Hepatocyte (in vitro differentiated cells): ENCODE measurements at regions not wholly inside any gene's neighbourhood (a gene's known extent, or its start where the extent isn't known, plus 50 kb on each side); places are given as distances from the start of the nearest gene placed in this dataset.
"Not testable (repeated sequence)": the region's sequence is repeated elsewhere in the genome, so short reads cannot be mapped to it uniquely, and the experiment has no call there.

Experiments used
- DNase-seq: peaks from one replicate; pipeline ENCODE4 v3.0.0-alpha.2; 2016; ENCODE audit warnings: low spot score
- H2AFZ ChIP-seq: fragments of 200-600 bp; sonication (generic); 2 replicates; pipeline ENCODE4 v1.6.0; 2016; ENCODE audit warnings: antibody characterized with exemption, mild to moderate bottlenecking
- H3K27ac ChIP-seq: fragments of 200-600 bp; sonication (generic); 2 replicates; pipeline ENCODE4 v1.5.1; 2016; ENCODE audit warnings: mild to moderate bottlenecking
- H3K27me3 ChIP-seq: fragments of 200-600 bp; sonication (generic); 2 replicates; pipeline ENCODE4 v1.6.1; 2016
- H3K36me3 ChIP-seq: fragments of 200-600 bp; sonication (generic); replicated peaks from 2 replicates; pipeline ENCODE4 v1.5.1; 2016; ENCODE audit warnings: low read depth; ENCODE audit not compliant: insufficient read depth
- H3K4me1 ChIP-seq: fragments of 200-600 bp; sonication (generic); 2 replicates; pipeline ENCODE4 v1.5.1; 2016; ENCODE audit warnings: mild to moderate bottlenecking, moderate library complexity; ENCODE audit not compliant: insufficient read depth
- H3K4me2 ChIP-seq: fragments of 200-600 bp; sonication (generic); 2 replicates; pipeline ENCODE4 v1.6.0; 2016
- H3K4me3 ChIP-seq: fragments of 200-600 bp; sonication (generic); 2 replicates; pipeline ENCODE4 v1.5.1; 2016; ENCODE audit warnings: mild to moderate bottlenecking
- H3K79me2 ChIP-seq: fragments of 200-600 bp; sonication (generic); 2 replicates; pipeline ENCODE4 v1.6.0; 2017; ENCODE audit warnings: mild to moderate bottlenecking
- H3K9me2 ChIP-seq: fragments of 200-600 bp; sonication (generic); replicated peaks from 2 replicates; pipeline ENCODE4 v1.6.0; 2017; ENCODE audit warnings: mild to moderate bottlenecking; ENCODE audit not compliant: insufficient read depth
- H3K9me3 ChIP-seq: fragments of 200-600 bp; sonication (generic); 2 replicates; pipeline ENCODE4 v1.5.1; 2016; ENCODE audit warnings: low read depth, mild to moderate bottlenecking
- H4K20me1 ChIP-seq: fragments of 200-600 bp; sonication (generic); 2 replicates; pipeline ENCODE4 v1.6.0; 2016; ENCODE audit warnings: mild to moderate bottlenecking; ENCODE audit not compliant: insufficient read depth, poor library complexity, severe bottlenecking
- EZH2 ChIP-seq: fragments of 200-600 bp; sonication (generic); IDR thresholded peaks from 2 replicates; pipeline ENCODE4 v1.6.1; 2016; ENCODE audit warnings: antibody characterized with exemption, mild to moderate bottlenecking, borderline replicate concordance
- EZH2phosphoT487 ChIP-seq: fragments of 200-600 bp; sonication (generic); IDR thresholded peaks from one replicate; pipeline ENCODE4 v1.6.1; 2018; ENCODE audit warnings: antibody characterized with exemption, mild to moderate bottlenecking, low read depth, moderate library complexity; ENCODE audit not compliant: unreplicated experiment, severe bottlenecking
- WGBS: methylation state at CpG from one replicate; pipeline ENCODE4 v1.1.6; 2016; ENCODE audit warnings: low lambda C conversion rate; ENCODE audit errors: missing lambda C conversion rate; 5-methylcytosine and 5-hydroxymethylcytosine counted together
- TF ChIP-seq, protein P1 (sequence below): fragments of 200-600 bp; sonication (generic); IDR thresholded peaks from 2 replicates; pipeline ENCODE4 v1.5.1; 2016; ENCODE audit warnings: antibody characterized with exemption, mild to moderate bottlenecking; ENCODE audit not compliant: poor library complexity

DNA sequence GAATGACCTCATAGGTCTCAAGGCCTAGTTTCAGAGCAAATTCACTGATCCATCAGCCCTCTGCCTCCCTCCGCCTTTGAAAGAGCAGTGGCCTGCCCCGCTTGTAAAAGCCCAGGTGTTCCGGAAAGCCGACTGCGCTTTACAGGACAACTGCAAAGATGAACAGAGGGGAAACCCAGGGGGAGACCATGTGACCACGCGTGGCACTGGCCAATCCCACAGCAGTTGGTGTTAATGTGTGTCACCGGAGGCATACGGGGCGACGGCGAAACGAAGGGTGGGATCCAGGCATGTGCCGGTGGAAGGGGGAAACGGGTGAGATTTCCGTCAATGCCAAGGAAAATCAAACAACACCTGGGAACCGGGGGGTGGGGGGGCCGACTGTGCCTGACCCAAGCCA is 684.4 kb upstream of the TPTE start:
- H3K79me2 ChIP-seq, H3K9me2 ChIP-seq, H3K4me1 ChIP-seq, H4K20me1 ChIP-seq, H3K4me2 ChIP-seq, H3K27me3 ChIP-seq, H3K27ac ChIP-seq, H3K4me3 ChIP-seq, H3K36me3 ChIP-seq, DNase-seq, H2AFZ ChIP-seq: not testable (repeated sequence)
- H3K9me3 ChIP-seq, result peaks cover 12% of the 10 kb centered on the region
- 87% methylated on average over 17 of the region's 18 CpGs for WGBS

DNA sequence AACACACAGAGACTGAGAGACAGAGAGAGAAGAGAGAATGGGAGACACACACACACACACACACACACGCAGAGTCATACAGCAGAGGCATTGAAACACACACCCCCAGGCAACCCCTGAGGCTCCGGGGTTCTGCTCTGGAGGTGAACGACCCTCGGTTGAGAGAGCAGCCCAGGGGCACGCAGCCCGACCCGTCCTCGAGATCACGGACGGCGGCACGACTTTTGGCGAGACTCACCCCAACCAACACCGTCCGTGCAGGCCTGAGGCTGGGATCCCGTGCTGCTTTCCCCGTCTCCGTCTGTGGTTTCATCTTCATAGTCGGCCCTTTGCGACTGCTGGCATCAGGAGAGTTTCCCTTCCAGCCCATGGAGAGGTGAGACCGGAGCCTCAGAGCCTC is 683.9 kb upstream of the TPTE start:
- H3K9me3 ChIP-seq, result peaks cover 12% of the 10 kb centered on the region
- H3K27me3 ChIP-seq, DNase-seq, H3K27ac ChIP-seq, H3K4me3 ChIP-seq, H4K20me1 ChIP-seq, H3K4me2 ChIP-seq, H3K9me2 ChIP-seq, H3K4me1 ChIP-seq, H2AFZ ChIP-seq, H3K36me3 ChIP-seq, H3K79me2 ChIP-seq: not testable (repeated sequence)
- WGBS, result 85% methylated on average over 21 of the region's 21 CpGs

DNA sequence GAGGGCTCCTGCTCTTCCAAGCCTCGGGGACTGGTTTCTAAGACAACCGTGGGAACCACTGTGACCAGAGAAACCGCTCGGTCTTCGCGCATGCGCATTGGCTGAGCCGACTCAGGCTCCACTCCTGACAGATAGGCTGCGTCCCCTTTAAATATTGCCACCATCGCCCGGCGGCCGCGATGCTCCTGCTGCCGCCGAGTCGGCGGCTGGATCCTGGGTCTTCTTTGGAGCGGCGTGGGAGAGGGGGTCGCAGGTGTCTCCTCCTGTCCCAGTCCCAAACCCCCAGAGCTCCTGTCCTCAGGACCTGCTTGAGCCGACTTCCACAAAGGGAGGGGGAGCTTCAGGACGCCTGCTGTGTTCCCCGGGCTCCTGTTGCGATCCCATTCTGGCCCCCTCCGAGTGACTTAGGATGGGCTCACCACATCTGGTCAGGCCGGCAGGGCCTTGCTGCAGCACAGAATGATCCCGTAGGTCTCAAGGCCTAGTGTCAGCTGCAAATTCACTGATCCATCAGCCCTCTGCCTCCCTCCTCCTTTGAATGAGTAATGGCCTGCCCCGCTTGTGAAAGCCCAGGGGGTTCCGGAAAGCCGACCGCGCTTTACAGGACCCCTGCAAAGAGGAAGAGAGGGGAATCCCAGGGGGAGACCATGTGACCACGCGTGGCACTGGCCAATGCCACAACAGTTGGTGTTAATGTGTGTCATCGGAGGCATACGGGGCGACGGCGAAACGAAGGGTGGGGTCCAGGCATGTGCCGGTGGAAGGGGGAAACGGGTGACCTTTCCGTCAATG is 683.2 kb upstream of the TPTE start:
- TF ChIP-seq EZH2, result no peak
- H4K20me1 ChIP-seq, result no peaks in the 10 kb centered on the region
- H3K4me1 ChIP-seq, result no peaks in the 10 kb centered on the region

DNA sequence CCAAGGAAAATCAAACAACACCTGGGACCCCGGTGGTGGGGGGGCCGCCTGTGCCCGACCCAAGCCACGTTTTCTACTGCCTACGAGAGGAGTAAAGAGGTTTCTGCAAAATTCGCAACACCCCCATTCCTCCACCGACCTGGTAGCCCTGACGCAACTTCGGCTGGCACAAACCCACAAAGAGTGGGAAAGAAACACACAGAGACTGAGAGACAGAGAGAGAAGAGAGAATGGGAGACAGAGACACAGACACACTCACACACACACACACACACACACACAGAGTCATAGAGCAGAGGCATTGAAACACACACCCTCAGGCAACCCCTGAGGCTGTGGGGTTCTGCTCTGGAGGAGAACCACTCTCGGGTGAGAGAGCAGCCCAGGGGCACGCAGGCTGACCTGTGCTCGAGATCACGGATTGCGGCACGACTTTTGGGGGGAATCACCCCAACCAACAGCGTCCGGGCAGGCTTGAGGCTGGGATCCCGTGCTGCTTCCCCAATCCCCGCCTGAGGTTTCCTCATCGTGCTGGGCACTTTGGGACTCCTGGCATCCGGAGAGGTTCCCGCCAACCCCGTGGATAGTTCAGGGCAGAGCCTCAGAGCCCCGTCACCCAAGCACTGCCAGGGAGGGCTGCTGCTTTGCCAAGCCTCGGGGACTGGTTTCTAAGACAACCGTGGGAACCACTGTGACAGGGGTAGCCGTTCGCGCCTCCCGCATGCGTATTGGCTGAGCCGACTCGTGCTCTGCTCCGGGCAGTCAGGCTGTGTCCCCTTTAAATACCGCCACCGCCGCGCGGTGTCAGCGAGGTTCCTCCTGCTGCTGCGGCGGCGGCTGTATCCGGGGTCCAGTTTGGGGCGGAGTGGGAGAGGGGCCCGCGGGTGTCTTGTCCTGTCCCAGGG is 682.4 kb upstream of the TPTE start:
- Histone ChIP-seq H3K27ac (no peak overlapping the region), H3K36me3 (no peaks in the 10 kb centered on the region), H3K4me1 (no peaks in the 10 kb centered on the region), H3K9me2 (no peaks in the 10 kb centered on the region), H3K4me3 (no peak overlapping the region), H3K79me2 (no peaks in the 10 kb centered on the region), H2AFZ (no peak overlapping the region), H3K4me2 (no peak overlapping the region), H4K20me1 (no peaks in the 10 kb centered on the region), H3K27me3 (no peaks in the 10 kb centered on the region), H3K9me3 (peaks cover 8% of the 10 kb centered on the region)
- WGBS, result 84% methylated on average over 47 of the region's 47 CpGs
- TF ChIP-seq EZH2, result no peak
- TF ChIP-seq EZH2phosphoT487, result no peak
- TF ChIP-seq, protein P1, sequence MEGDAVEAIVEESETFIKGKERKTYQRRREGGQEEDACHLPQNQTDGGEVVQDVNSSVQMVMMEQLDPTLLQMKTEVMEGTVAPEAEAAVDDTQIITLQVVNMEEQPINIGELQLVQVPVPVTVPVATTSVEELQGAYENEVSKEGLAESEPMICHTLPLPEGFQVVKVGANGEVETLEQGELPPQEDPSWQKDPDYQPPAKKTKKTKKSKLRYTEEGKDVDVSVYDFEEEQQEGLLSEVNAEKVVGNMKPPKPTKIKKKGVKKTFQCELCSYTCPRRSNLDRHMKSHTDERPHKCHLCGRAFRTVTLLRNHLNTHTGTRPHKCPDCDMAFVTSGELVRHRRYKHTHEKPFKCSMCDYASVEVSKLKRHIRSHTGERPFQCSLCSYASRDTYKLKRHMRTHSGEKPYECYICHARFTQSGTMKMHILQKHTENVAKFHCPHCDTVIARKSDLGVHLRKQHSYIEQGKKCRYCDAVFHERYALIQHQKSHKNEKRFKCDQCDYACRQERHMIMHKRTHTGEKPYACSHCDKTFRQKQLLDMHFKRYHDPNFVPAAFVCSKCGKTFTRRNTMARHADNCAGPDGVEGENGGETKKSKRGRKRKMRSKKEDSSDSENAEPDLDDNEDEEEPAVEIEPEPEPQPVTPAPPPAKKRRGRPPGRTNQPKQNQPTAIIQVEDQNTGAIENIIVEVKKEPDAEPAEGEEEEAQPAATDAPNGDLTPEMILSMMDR, result no peak
- peak; percentile 23 for DNase-seq

More for the DNA sequence above, 683.2 kb upstream of the TPTE start:
- no peaks in the 10 kb centered on the region for H3K27me3 ChIP-seq
- H3K9me2 ChIP-seq, result no peaks in the 10 kb centered on the region
- no peak overlapping the region for H3K4me2 ChIP-seq
- H2AFZ ChIP-seq, result no peak overlapping the region
- 88% methylated on average over 44 of the region's 44 CpGs for WGBS
- no peaks in the 10 kb centered on the region for H3K36me3 ChIP-seq
- H3K4me3 ChIP-seq, result no peak overlapping the region
- no peaks in the 10 kb centered on the region for H3K79me2 ChIP-seq
- peak; percentile 21 for DNase-seq
- no peak overlapping the region for H3K27ac ChIP-seq
- peaks cover 8% of the 10 kb centered on the region for H3K9me3 ChIP-seq

DNA sequence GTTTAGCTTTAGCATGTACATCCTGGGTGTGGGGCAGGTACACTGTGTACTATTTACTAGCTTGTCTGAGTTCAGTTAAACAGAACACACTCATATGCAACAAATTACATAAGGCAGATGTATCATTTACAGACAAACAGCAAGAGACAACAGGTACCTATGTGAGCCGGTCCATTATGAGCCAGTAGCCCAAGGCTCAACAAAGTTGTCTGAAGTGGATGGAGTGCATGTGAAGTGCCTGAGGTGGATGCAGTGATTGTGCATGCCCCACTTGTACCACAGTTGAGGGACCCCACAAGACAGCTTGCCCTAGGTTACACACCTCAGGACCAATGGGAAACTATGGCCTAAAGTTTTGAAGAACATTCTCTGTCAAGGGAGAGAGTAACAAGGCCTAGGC is 677.3 kb upstream of the TPTE start:
- WGBS, result 77% methylated on average over 1 of the region's 1 CpG
- not testable (repeated sequence) for H3K4me1 ChIP-seq, H4K20me1 ChIP-seq, H3K27me3 ChIP-seq, H3K9me2 ChIP-seq, DNase-seq, H3K79me2 ChIP-seq, H2AFZ ChIP-seq, H3K36me3 ChIP-seq, H3K4me2 ChIP-seq, H3K4me3 ChIP-seq, H3K27ac ChIP-seq
- H3K9me3 ChIP-seq, result peaks cover 16% of the 10 kb centered on the region

DNA sequence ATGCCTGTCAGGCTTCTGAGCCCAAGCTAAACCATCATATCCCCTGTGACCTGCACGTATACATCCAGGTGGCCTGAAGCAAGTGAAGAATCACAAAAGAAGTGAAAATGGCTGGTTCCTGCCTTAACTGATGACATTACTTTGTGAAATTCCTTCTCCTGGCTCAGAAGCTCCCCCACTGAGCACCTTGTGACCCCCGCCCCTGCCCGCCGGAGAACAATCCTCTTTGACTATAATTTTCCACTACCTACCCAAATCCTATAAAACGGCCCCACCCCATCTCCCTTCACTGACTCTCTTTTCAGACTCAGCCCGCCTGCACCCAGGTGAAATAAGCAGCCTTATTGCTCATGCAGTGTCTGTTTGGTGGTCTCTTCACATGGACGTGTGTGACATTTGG is 673.9 kb upstream of the TPTE start:
- not testable (repeated sequence) for H3K36me3 ChIP-seq, H3K79me2 ChIP-seq, H3K4me2 ChIP-seq, H2AFZ ChIP-seq, H3K27ac ChIP-seq, DNase-seq, H3K27me3 ChIP-seq, H3K9me2 ChIP-seq, H4K20me1 ChIP-seq, H3K4me1 ChIP-seq, H3K4me3 ChIP-seq
- H3K9me3 ChIP-seq, result peaks cover 13% of the 10 kb centered on the region
- WGBS, result 78% methylated on average over 7 of the region's 7 CpGs

DNA sequence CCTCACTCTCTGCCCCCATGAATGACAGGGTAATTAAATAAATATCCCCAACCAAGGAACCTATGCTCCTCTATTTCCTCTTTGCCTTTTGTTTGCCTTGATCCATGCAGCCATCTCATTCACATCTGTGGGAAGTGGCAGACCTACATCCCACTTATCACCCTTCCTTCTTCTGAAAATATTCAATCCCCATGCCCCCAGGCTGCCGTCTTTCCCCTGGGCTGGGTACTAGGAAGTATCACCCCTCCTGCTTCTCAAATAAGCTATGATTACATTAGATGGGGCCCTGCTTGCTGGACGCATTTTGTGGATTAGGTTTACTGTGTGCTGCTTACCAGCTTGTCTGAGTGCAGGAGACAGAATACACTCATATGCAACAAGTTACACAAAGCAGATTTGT is 670.2 kb upstream of the TPTE start:
- not testable (repeated sequence) for H4K20me1 ChIP-seq, H3K27me3 ChIP-seq, H3K4me3 ChIP-seq, H2AFZ ChIP-seq, DNase-seq, H3K4me2 ChIP-seq, H3K4me1 ChIP-seq, H3K27ac ChIP-seq, H3K9me2 ChIP-seq, H3K79me2 ChIP-seq, H3K36me3 ChIP-seq
- WGBS, result 53% methylated on average over 2 of the region's 2 CpGs
- H3K9me3 ChIP-seq, result peaks cover 20% of the 10 kb centered on the region
